ENCODE measurements at regions not wholly inside any gene's neighbourhood (a gene's known extent, or its start where the extent isn't known, plus 50 kb on each side); places are given as distances from the start of the nearest gene placed in this dataset.

DNA sequence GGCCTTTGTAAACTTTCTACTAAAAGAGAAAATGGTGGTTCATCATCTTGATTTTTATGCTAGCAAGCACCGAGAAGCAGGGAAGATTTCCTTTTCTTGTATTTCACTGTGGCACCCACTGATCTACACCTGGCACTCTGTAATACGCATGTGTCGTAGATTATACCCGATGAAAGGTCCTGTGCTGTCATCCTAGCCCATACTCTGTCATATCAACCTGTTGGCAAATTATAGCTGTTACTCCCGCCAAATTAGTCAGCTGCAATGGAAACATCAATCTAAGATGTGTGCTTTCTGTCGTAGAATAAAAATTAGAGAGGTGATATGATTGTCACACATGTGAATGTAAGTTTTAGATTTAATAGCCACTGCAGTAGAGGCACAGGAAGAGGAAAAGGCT lies 263.4 kb upstream of the PITX2 start:
- TF ChIP-seq, protein P1, sequence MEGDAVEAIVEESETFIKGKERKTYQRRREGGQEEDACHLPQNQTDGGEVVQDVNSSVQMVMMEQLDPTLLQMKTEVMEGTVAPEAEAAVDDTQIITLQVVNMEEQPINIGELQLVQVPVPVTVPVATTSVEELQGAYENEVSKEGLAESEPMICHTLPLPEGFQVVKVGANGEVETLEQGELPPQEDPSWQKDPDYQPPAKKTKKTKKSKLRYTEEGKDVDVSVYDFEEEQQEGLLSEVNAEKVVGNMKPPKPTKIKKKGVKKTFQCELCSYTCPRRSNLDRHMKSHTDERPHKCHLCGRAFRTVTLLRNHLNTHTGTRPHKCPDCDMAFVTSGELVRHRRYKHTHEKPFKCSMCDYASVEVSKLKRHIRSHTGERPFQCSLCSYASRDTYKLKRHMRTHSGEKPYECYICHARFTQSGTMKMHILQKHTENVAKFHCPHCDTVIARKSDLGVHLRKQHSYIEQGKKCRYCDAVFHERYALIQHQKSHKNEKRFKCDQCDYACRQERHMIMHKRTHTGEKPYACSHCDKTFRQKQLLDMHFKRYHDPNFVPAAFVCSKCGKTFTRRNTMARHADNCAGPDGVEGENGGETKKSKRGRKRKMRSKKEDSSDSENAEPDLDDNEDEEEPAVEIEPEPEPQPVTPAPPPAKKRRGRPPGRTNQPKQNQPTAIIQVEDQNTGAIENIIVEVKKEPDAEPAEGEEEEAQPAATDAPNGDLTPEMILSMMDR (IDR thresholded peaks at IDR 0.05): no peak
- TF ChIP-seq TCF7L2 (IDR thresholded peaks at IDR 0.05; ENCODE audit: low read depth, low read length) (no peak), SIN3A (IDR thresholded peaks at IDR 0.05; ENCODE audit: borderline replicate concordance, insufficient read depth, low read depth, low read length) (no peak)
- TF ChIP-seq, protein P2, sequence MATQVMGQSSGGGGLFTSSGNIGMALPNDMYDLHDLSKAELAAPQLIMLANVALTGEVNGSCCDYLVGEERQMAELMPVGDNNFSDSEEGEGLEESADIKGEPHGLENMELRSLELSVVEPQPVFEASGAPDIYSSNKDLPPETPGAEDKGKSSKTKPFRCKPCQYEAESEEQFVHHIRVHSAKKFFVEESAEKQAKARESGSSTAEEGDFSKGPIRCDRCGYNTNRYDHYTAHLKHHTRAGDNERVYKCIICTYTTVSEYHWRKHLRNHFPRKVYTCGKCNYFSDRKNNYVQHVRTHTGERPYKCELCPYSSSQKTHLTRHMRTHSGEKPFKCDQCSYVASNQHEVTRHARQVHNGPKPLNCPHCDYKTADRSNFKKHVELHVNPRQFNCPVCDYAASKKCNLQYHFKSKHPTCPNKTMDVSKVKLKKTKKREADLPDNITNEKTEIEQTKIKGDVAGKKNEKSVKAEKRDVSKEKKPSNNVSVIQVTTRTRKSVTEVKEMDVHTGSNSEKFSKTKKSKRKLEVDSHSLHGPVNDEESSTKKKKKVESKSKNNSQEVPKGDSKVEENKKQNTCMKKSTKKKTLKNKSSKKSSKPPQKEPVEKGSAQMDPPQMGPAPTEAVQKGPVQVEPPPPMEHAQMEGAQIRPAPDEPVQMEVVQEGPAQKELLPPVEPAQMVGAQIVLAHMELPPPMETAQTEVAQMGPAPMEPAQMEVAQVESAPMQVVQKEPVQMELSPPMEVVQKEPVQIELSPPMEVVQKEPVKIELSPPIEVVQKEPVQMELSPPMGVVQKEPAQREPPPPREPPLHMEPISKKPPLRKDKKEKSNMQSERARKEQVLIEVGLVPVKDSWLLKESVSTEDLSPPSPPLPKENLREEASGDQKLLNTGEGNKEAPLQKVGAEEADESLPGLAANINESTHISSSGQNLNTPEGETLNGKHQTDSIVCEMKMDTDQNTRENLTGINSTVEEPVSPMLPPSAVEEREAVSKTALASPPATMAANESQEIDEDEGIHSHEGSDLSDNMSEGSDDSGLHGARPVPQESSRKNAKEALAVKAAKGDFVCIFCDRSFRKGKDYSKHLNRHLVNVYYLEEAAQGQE (IDR thresholded peaks at IDR 0.05; ENCODE audit: insufficient read depth in 1 of 2, low read depth in 2 of 2, low read length in 1 of 2): no peak
